GM08714 (cell line): ENCODE measurements at regions not wholly inside any gene's neighbourhood (a gene's known extent, or its start where the extent isn't known, plus 50 kb on each side); places are given as distances from the start of the nearest gene placed in this dataset.

Source experiments
- H3K4me3 ChIP-seq: fragments of 200-500 bp; sonication (Bioruptor generic); 2 replicates; pipeline ENCODE4 v1.5.1; 2014; ENCODE audit warnings: mild to moderate bottlenecking, low read length, inconsistent platforms
- ZNF274 ChIP-seq: IDR thresholded peaks from 2 replicates; pipeline ENCODE4 v1.6.1; 2012; ENCODE audit warnings: mild to moderate bottlenecking, low read depth, low read length

- TF ChIP-seq ZNF274, result no peak
- H3K4me3 ChIP-seq, result no peak overlapping the region
These were observed 388.2 kb upstream of the LUZP2 start for GRCh38 chr11:24108609-24109008.

GRCh38 chr11:24122291-24122690 lies 374.6 kb upstream of the LUZP2 start:
- no peak for TF ChIP-seq ZNF274
- no peak overlapping the region for H3K4me3 ChIP-seq

GRCh38 chr11:24124876-24125275 lies 372.0 kb upstream of the LUZP2 start:
- no peak overlapping the region for H3K4me3 ChIP-seq
- TF ChIP-seq ZNF274, result no peak

GRCh38 chr11:24131698-24132097 lies 365.2 kb upstream of the LUZP2 start:
- H3K4me3 ChIP-seq, result no peak overlapping the region

GRCh38 chr11:24132471-24132870 lies 364.4 kb upstream of the LUZP2 start:
- no peak overlapping the region for H3K4me3 ChIP-seq
- TF ChIP-seq ZNF274, result no peak

More at GRCh38 chr11:24131698-24132097, 365.2 kb upstream of the LUZP2 start:
- TF ChIP-seq ZNF274, result no peak

GRCh38 chr11:24134879-24135589 lies 361.8 kb upstream of the LUZP2 start:
- no peak overlapping the region for H3K4me3 ChIP-seq
- no peak for TF ChIP-seq ZNF274

GRCh38 chr11:24142062-24142461 lies 354.8 kb upstream of the LUZP2 start:
- TF ChIP-seq ZNF274, result no peak
- no peak overlapping the region for H3K4me3 ChIP-seq

DNA sequence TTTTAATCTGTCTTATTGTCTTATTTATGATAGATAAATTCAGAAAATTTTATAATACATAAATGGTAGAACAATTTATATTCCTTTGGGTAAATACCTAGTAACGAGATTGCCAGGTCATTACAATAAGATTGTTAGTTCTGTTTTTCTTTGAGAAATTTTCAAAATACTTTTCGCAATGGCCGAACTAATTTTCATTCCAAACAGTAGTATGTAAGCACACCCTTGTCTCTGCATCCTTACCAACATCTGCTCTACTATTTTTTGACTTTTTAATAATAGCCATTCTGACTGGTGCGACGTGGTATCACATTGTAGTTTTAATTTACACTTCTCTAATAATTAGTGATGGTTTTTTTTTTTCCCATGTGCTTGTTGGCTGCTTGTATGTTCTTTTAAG lies 351.4 kb upstream of the LUZP2 start:
- TF ChIP-seq ZNF274, result no peak

GRCh38 chr11:24153337-24153736 lies 343.5 kb upstream of the LUZP2 start:
- TF ChIP-seq ZNF274, result no peak
- H3K4me3 ChIP-seq, result no peak overlapping the region

More for the DNA sequence above, 351.4 kb upstream of the LUZP2 start:
- no peak overlapping the region for H3K4me3 ChIP-seq

- TF ChIP-seq ZNF274, result no peak
- H3K4me3 ChIP-seq, result no peak overlapping the region
These were observed 341.1 kb upstream of the LUZP2 start for GRCh38 chr11:24155792-24156191.

DNA sequence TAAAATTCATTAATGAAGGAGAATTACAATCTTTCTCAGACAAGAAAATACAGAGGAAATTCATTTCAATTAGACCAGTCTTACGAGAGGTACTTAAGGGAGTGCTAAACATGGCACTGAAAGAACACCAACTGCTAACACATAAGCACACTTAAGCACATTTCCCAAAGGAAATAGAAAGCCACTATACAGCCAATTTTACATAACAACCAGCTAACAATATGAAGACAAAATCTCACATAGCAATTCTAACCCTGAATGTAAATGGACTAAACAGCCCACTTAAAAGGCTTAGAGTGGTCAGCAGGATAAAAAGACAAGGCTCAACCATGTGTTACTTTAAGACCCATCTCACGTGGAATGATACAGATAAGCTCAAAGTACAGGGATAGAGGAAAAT lies 339.5 kb upstream of the LUZP2 start:
- no peak for TF ChIP-seq ZNF274
- no peak overlapping the region for H3K4me3 ChIP-seq

- no peak for TF ChIP-seq ZNF274
- no peak overlapping the region for H3K4me3 ChIP-seq
These were observed 335.3 kb upstream of the LUZP2 start for GRCh38 chr11:24161587-24161986.

DNA sequence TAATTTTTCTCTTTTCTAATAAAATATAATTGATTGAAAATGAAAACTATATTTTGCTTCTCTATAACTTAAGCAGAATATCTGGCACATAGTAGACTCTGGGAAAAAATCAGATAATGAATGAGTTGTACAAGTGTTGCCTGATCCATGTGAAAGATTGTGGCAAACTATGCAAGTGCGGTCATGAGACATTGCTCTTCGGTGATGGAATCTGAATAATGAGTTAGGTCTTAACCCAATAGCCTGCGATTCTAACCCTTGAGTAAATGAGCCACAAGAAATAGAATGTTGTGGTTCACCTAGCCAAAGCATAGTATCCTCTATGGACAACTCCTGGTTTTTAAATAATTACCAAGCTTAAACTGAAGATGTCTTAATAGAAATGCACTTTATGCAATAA lies 333.7 kb upstream of the LUZP2 start:
- no peak for TF ChIP-seq ZNF274
- H3K4me3 ChIP-seq, result no peak overlapping the region

DNA sequence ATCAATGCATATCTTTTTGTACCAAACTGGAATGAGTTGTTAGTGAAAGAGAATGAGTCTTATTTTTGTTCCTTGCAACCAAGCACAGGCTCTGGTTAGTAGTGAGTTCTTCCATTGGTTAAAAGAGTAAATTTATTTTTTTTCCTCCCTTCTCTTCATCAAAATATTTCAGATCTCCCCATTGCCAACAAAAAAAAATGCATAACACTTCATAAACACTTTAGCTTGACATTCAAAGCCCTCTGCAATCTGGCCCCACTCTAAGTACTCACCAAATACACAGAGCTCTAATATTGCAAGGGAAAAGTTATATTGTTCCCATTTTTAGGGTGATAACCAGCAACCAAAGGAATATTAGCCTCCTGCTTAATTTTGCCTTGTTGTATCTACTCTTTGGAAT lies 333.0 kb upstream of the LUZP2 start:
- H3K4me3 ChIP-seq, result no peak overlapping the region
- TF ChIP-seq ZNF274, result no peak

DNA sequence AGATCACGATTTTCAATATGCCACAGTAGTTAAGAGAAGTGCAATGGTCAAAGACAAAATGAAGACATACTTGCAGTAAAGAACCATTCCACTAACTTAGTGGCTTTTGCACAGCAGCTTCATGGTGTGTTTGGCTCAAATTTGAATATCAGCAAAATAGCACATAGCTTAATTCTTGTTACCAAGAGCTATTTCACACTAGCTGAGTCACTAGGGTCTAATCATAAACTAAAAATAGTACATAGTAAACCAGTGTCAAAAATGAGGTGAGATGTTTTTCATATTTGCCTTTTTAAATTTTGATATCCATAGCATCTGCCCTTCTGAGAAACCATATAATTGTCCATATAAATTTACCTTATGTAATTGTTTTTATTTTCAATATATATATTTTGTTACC lies 325.0 kb upstream of the LUZP2 start:
- no peak overlapping the region for H3K4me3 ChIP-seq
- TF ChIP-seq ZNF274, result no peak
